HCT116 (cell line): ENCODE measurements at regions not wholly inside any gene's neighbourhood (a gene's known extent, or its start where the extent isn't known, plus 50 kb on each side); places are given as distances from the start of the nearest gene placed in this dataset.

Experiments used
- ATAC-seq: fragments of 200-7000 bp; cut with Tn5 transposase; 2 replicates; pipeline ENCODE4 v1.9.1; 2020; ENCODE audit warnings: mild to moderate bottlenecking, moderate library complexity
- BruUV-seq: library from RNA; stranded (reverse); fragments of 400-500 nt; replicated peaks from 2 replicates; lab custom pipeline; 2021; lab: Mats Ljungman, UMichigan
- CTCF ChIA-PET: fragments of 300-600 bp; sonication (Branson Sonifier 250); formaldehyde crosslinking; loops from one replicate; lab custom pipeline; 2021; ENCODE audit warnings: antibody characterized with exemption; lab: Charles Lee
- POLR2A ChIA-PET: fragments of 300-600, 350-600 bp; sonication (Branson Sonifier 250); formaldehyde crosslinking; loops from one replicate; lab custom pipeline; 2021; ENCODE audit warnings: antibody characterized with exemption; lab: Charles Lee
- RAD21 ChIA-PET, 2 experiments: fragments of 300-600 bp; sonication (Branson Sonifier 250); formaldehyde crosslinking; loops; one replicate each; lab custom pipeline; 2023; ENCODE audit warnings: low total read pairs in 2 of 2; ENCODE audit not compliant: uncharacterized antibody in 2 of 2, unreplicated experiment in 2 of 2, low non-redundant PET in 1 of 2; lab: Charles Lee
- DNase-seq: peaks from one replicate; pipeline ENCODE4 v3.0.0-alpha.2; 2010; ENCODE audit warnings: low read depth, low spot score
- H2AFZ ChIP-seq: fragments of 200-600 bp; shearing (Covaris generic), sonication (generic); 2 replicates; pipeline ENCODE4 v1.6.1; 2017; ENCODE audit warnings: low read depth, mixed run types, mixed read lengths, antibody characterized with exemption, low read length; ENCODE audit not compliant: poor library complexity, severe bottlenecking
- H3K27ac ChIP-seq: 2 replicates; pipeline ENCODE4 v1.5.1; 2012; ENCODE audit warnings: low read depth, low read length
- H3K27me3 ChIP-seq: fragments of 200-600 bp; sonication (generic); 2 replicates; pipeline ENCODE4 v1.6.1; 2016; ENCODE audit warnings: mixed run types, low read length, mixed read lengths; ENCODE audit not compliant: insufficient read depth
- H3K36me3 ChIP-seq, 2 experiments: fragments of 200-500 bp in 1 of 2; fragments of 200-600 bp in 1 of 2; sonication (Bioruptor generic) in 1 of 2; sonication (generic) in 1 of 2; 2 replicates each; pipeline versions ENCODE4 v1.5.1 to v1.6.1; 2014 to 2016; ENCODE audit warnings: low read length in 2 of 2, inconsistent platforms in 1 of 2, mixed read lengths in 1 of 2, mixed run types in 1 of 2; ENCODE audit not compliant: insufficient read depth in 2 of 2, control insufficient read depth in 1 of 2
- H3K4me1 ChIP-seq, 2 experiments: fragments of 200-600 bp in 1 of 2; sonication (generic) in 1 of 2; 2 replicates each; pipeline versions ENCODE4 v1.5.1 to v1.6.1; 2012 to 2017; ENCODE audit warnings: low read length in 2 of 2, inconsistent platforms in 1 of 2, mild to moderate bottlenecking in 1 of 2, mixed read lengths in 1 of 2, mixed run types in 1 of 2, moderate library complexity in 1 of 2; ENCODE audit not compliant: insufficient read depth in 2 of 2, control insufficient read depth in 1 of 2
- H3K4me2 ChIP-seq: fragments of 200-600 bp; sonication (generic); 2 replicates; pipeline ENCODE4 v1.6.1; 2017; ENCODE audit warnings: mixed run types, low read length, mixed read lengths
- H3K4me3 ChIP-seq, 2 experiments: fragments of 200-600 bp in 1 of 2; sonication (generic) in 1 of 2; replicated peaks in 1 of 2; 2 replicates each; pipeline ENCODE4 v1.5.1; 2011 to 2016; ENCODE audit warnings: low read length in 2 of 2, control low read depth in 1 of 2, low read depth in 1 of 2, mild to moderate bottlenecking in 1 of 2, mixed read lengths in 1 of 2, mixed run types in 1 of 2
- H3K79me2 ChIP-seq: fragments of 200-600 bp; sonication (generic); 2 replicates; pipeline ENCODE4 v1.6.1; 2017; ENCODE audit warnings: mild to moderate bottlenecking, mixed run types, low read length, moderate library complexity, mixed read lengths; ENCODE audit not compliant: insufficient read depth
- H3K9ac ChIP-seq: fragments of 200-600 bp; sonication (generic); 2 replicates; pipeline ENCODE4 v1.6.1; 2016; ENCODE audit warnings: low read length, mixed read lengths
- H3K9me2 ChIP-seq: fragments of 200-600 bp; sonication (generic), shearing (Covaris generic); 2 replicates; pipeline ENCODE4 v1.6.1; 2017; ENCODE audit warnings: mixed run types, mild to moderate bottlenecking, moderate library complexity; ENCODE audit not compliant: insufficient read depth
- H3K9me3 ChIP-seq, 2 experiments: fragments of 200-500 bp in 1 of 2; fragments of 200-600 bp in 1 of 2; sonication (Bioruptor generic) in 1 of 2; sonication (generic) in 1 of 2; 2 replicates each; pipeline ENCODE4 v1.6.1; 2014 to 2017; ENCODE audit warnings: low read length in 2 of 2, mixed read lengths in 2 of 2, inconsistent platforms in 1 of 2, low read depth in 1 of 2, mild to moderate bottlenecking in 1 of 2, mixed run types in 1 of 2, moderate library complexity in 1 of 2; ENCODE audit not compliant: control insufficient read depth in 1 of 2, insufficient read depth in 1 of 2
- H4K20me1 ChIP-seq: fragments of 200-600 bp; sonication (generic), shearing (Covaris generic); 2 replicates; pipeline ENCODE4 v1.6.1; 2017; ENCODE audit warnings: mixed run types, mild to moderate bottlenecking, moderate library complexity; ENCODE audit not compliant: insufficient read depth
- EGR1 ChIP-seq: IDR thresholded peaks from 2 replicates; pipeline ENCODE4 v1.6.1; 2012; ENCODE audit warnings: low read depth
- FOSL1 ChIP-seq: IDR thresholded peaks from 2 replicates; pipeline ENCODE4 v1.6.1; 2012; ENCODE audit warnings: low read depth
- POLR2A ChIP-seq: IDR thresholded peaks from 2 replicates; pipeline ENCODE4 v1.7.0; 2011; ENCODE audit warnings: borderline replicate concordance; ENCODE audit not compliant: insufficient read depth, insufficient read length; ENCODE audit errors: extremely low read depth
- RAD21 ChIP-seq: IDR thresholded peaks from 2 replicates; pipeline ENCODE4 v1.6.1; 2012; ENCODE audit warnings: low read depth, mild to moderate bottlenecking
- REST ChIP-seq: IDR thresholded peaks from 2 replicates; pipeline ENCODE4 v1.6.1; 2012; ENCODE audit warnings: low read depth
- SRF ChIP-seq: IDR thresholded peaks from 2 replicates; pipeline ENCODE4 v1.6.1; 2012; ENCODE audit warnings: low read depth
- YY1 ChIP-seq: IDR thresholded peaks from 2 replicates; pipeline ENCODE4 v1.6.1; 2011; ENCODE audit warnings: low read length, low read depth, moderate library complexity, mild to moderate bottlenecking; ENCODE audit not compliant: insufficient replicate concordance; ENCODE audit errors: extremely low read depth
- ZFX ChIP-seq: fragments of 450-650 bp; IDR thresholded peaks from 2 replicates; pipeline ENCODE4 v1.6.1; 2017
- ZNF274 ChIP-seq: fragments of 200-500 bp; sonication (Bioruptor generic); IDR thresholded peaks from 2 replicates; pipeline ENCODE4 v1.6.1; 2014; ENCODE audit warnings: mild to moderate bottlenecking, low read depth, low read length, inconsistent platforms
- intact Hi-C: fragments of 100-400 bp; cut with micrococcal nuclease; formaldehyde crosslinking; loops from 2 replicates; pipeline ENCODE4 v1.10.0; 2022
- TF ChIP-seq, protein P1 (sequence below): IDR thresholded peaks from 2 replicates; pipeline ENCODE4 v1.6.1; 2012

- intact Hi-C loops: no loop called here
- H2AFZ ChIP-seq: no peak overlapping the region
- TF ChIP-seq EGR1 (no peak), REST (no peak), RAD21 (no peak), SRF (no peak), ZNF274 (no peak), ZFX (no peak), FOSL1 (no peak), YY1 (no peak), POLR2A (no peak)
- TF ChIP-seq, protein P1, sequence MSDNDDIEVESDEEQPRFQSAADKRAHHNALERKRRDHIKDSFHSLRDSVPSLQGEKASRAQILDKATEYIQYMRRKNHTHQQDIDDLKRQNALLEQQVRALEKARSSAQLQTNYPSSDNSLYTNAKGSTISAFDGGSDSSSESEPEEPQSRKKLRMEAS: no peak
- TF ChIP-seq, all 23 proteins: peak for 0
- ChIA-PET POLR2A (no interaction called here), RAD21 (no interaction called here), CTCF (no interaction called here)
- BruUV-seq: no TSS peak
- H3K27ac ChIP-seq: no peak overlapping the region
- no peaks in the 10 kb centered on the region for H3K27me3 ChIP-seq
- H3K9me3 ChIP-seq: no peaks in the 10 kb centered on the region
- H3K4me3 ChIP-seq: no peak overlapping the region
- no peaks in the 10 kb centered on the region for H3K4me1 ChIP-seq
- H3K9me2 ChIP-seq: no peaks in the 10 kb centered on the region
- no peak overlapping the region for H3K9ac ChIP-seq
- H4K20me1 ChIP-seq: no peaks in the 10 kb centered on the region
- no peak for ATAC-seq
- H3K36me3 ChIP-seq: no peaks in the 10 kb centered on the region
- DNase-seq: no peak
- no peak overlapping the region for H3K4me2 ChIP-seq
- no peaks in the 10 kb centered on the region for H3K79me2 ChIP-seq
Observed at GRCh38 chr12:68998041-68998440, 65.1 kb upstream of the CPM start.
